WTC11 (cell line): ENCODE measurements at regions not wholly inside any gene's neighbourhood (a gene's known extent, or its start where the extent isn't known, plus 50 kb on each side); places are given as distances from the start of the nearest gene placed in this dataset.

Experiments used
- ATAC-seq: fragments of 200-7000 bp; cut with Tn5 transposase; 2 replicates; pipeline ENCODE4 v1.10.0; 2021; ENCODE audit warnings: mild to moderate bottlenecking, moderate library complexity
- CTCF ChIA-PET: fragments of 300-600 bp; sonication (Branson Sonifier 250); formaldehyde crosslinking; loops from one replicate; lab custom pipeline; 2021; ENCODE audit warnings: antibody characterized with exemption; lab: Charles Lee
- POLR2A ChIA-PET: fragments of 350-600 bp; sonication (Branson Sonifier 250); formaldehyde crosslinking; loops from one replicate; lab custom pipeline; 2021; ENCODE audit warnings: antibody characterized with exemption; lab: Charles Lee
- DNase-seq: peaks from one replicate; pipeline ENCODE4 v3.0.0; 2021; ENCODE audit warnings: low spot score
- H3K27ac Mint-ChIP-seq: 2 replicates; pipeline ENCODE4 v1.8.0; 2021; ENCODE audit warnings: mixed read lengths
- H3K27me3 Mint-ChIP-seq: 2 replicates; pipeline ENCODE4 v1.8.0; 2021; ENCODE audit warnings: low read depth, mild to moderate bottlenecking, moderate library complexity, mixed read lengths
- H3K36me3 Mint-ChIP-seq: 2 replicates; pipeline ENCODE4 v1.8.0; 2021; ENCODE audit warnings: mixed read lengths
- H3K4me1 Mint-ChIP-seq: 2 replicates; pipeline ENCODE4 v1.8.0; 2022; ENCODE audit warnings: mixed read lengths
- H3K4me3 Mint-ChIP-seq: 2 replicates; pipeline ENCODE4 v1.8.0; 2021; ENCODE audit warnings: mild to moderate bottlenecking, moderate library complexity, mixed read lengths
- H3K9me3 Mint-ChIP-seq: 2 replicates; pipeline ENCODE4 v1.8.0; 2021; ENCODE audit warnings: mixed read lengths
- CDX4 ChIP-seq: fragments of 250-450 bp; sonication (Bioruptor Pico); IDR thresholded peaks from 2 replicates; pipeline ENCODE4 v1.9.0; 2021; ENCODE audit warnings: moderate library complexity, mild to moderate bottlenecking, inconsistent platforms, borderline replicate concordance
- EMX1 ChIP-seq: fragments of 250-450 bp; sonication (Bioruptor Pico); IDR thresholded peaks from 2 replicates; pipeline ENCODE4 v1.8.0; 2021; ENCODE audit warnings: mild to moderate bottlenecking
- ERG ChIP-seq: fragments of 250-450 bp; sonication (Bioruptor Pico); IDR thresholded peaks from 2 replicates; pipeline ENCODE4 v1.8.0; 2021; ENCODE audit warnings: mild to moderate bottlenecking
- ETV6 ChIP-seq: sonication (generic); formaldehyde crosslinking; IDR thresholded peaks from 2 replicates; pipeline ENCODE4 v1.8.1; 2022; ENCODE audit warnings: mild to moderate bottlenecking, missing genetic modification reagents
- GRHL2 ChIP-seq: fragments of 250-450 bp; sonication (Bioruptor Pico); IDR thresholded peaks from 2 replicates; pipeline ENCODE4 v1.8.0; 2022; ENCODE audit warnings: mild to moderate bottlenecking, moderate library complexity; ENCODE audit not compliant: insufficient replicate concordance, severe bottlenecking
- JAZF1 ChIP-seq: fragments of 250-450 bp; sonication (Bioruptor Pico); IDR thresholded peaks from 2 replicates; pipeline ENCODE4 v1.9.0; 2021; ENCODE audit warnings: moderate library complexity, mild to moderate bottlenecking, inconsistent platforms
- NR2C2 ChIP-seq: sonication (generic); formaldehyde crosslinking; IDR thresholded peaks from 2 replicates; pipeline ENCODE4 v1.8.0; 2022; ENCODE audit warnings: mild to moderate bottlenecking, missing genetic modification reagents
- PRDM15 ChIP-seq: sonication (generic); formaldehyde crosslinking; IDR thresholded peaks from 2 replicates; pipeline ENCODE4 v1.8.0; 2022; ENCODE audit warnings: missing genetic modification reagents
- PRRX2 ChIP-seq: fragments of 250-450 bp; sonication (Bioruptor Pico); IDR thresholded peaks from 2 replicates; pipeline ENCODE4 v1.8.0; 2021; ENCODE audit warnings: mild to moderate bottlenecking
- SMAD3 ChIP-seq: sonication (generic); formaldehyde crosslinking; IDR thresholded peaks from 2 replicates; pipeline ENCODE4 v1.8.0; 2022; ENCODE audit warnings: missing genetic modification reagents, mild to moderate bottlenecking, borderline replicate concordance
- SMAD4 ChIP-seq: sonication (generic); formaldehyde crosslinking; IDR thresholded peaks from 2 replicates; pipeline ENCODE4 v1.8.0; 2022; ENCODE audit warnings: mild to moderate bottlenecking, missing genetic modification reagents
- TCF7 ChIP-seq: sonication (generic); formaldehyde crosslinking; IDR thresholded peaks from 2 replicates; pipeline ENCODE4 v1.8.0; 2022; ENCODE audit warnings: mild to moderate bottlenecking, low read depth, missing genetic modification reagents, moderate library complexity
- ZNF263 ChIP-seq: sonication (generic); formaldehyde crosslinking; IDR thresholded peaks from 2 replicates; pipeline ENCODE4 v1.8.1; 2022; ENCODE audit warnings: low read depth, mild to moderate bottlenecking, moderate library complexity, missing genetic modification reagents
- ZNF281 ChIP-seq: sonication (generic); formaldehyde crosslinking; IDR thresholded peaks from 2 replicates; pipeline ENCODE4 v1.8.0; 2023; ENCODE audit warnings: mild to moderate bottlenecking, missing genetic modification reagents
- ZNF532 ChIP-seq: fragments of 250-450 bp; sonication (Bioruptor Pico); IDR thresholded peaks from 2 replicates; pipeline ENCODE4 v1.9.0; 2021; ENCODE audit warnings: mild to moderate bottlenecking, borderline replicate concordance

- TF ChIP-seq ERG (CRISPR knock-in tag) (no peak), ZNF532 (CRISPR knock-in tag) (no peak)
These were observed 133.5 kb downstream of the ASB1 start (continued) for GRCh38 chr2:238560234-238560633.

GRCh38 chr2:238561230-238561629 is 134.5 kb downstream of the ASB1 start:
- ChIA-PET CTCF (interaction anchor here (1.9 to 2.1 kb wide), 2 partner anchors 12 to 194 kb away, joined by 8 to 10 read pairs; no protein-coding TSS in a partner anchor), POLR2A (no interaction called here)
- Mint-ChIP-seq H3K9me3 (no peaks in the 10 kb centered on the region), H3K27ac (no peak overlapping the region), H3K4me3 (no peak overlapping the region), H3K36me3 (no peaks in the 10 kb centered on the region), H3K4me1 (no peaks in the 10 kb centered on the region), H3K27me3 (no peaks in the 10 kb centered on the region)
- ATAC-seq (no peak), DNase-seq (no peak)
- TF ChIP-seq SMAD4 (CRISPR knock-in tag), result no peak
- no peak for TF ChIP-seq ZNF281 (CRISPR knock-in tag)
- TF ChIP-seq PRDM15 (CRISPR knock-in tag), result no peak

- H3K4me3 Mint-ChIP-seq, result no peak overlapping the region
- H3K9me3 Mint-ChIP-seq, result no peaks in the 10 kb centered on the region
- ATAC-seq, result no peak; the same call in 1 of the 2 replicates
- no peaks in the 10 kb centered on the region for H3K4me1 Mint-ChIP-seq
- no peaks in the 10 kb centered on the region for H3K36me3 Mint-ChIP-seq
- H3K27ac Mint-ChIP-seq, result no peak overlapping the region
- POLR2A ChIA-PET, result no interaction called here
- DNase-seq, result no peak
- no peak for TF ChIP-seq GRHL2 (CRISPR knock-in tag)
- no peak for TF ChIP-seq CDX4
- TF ChIP-seq JAZF1 (CRISPR knock-in tag), result no peak
- no peak for TF ChIP-seq ETV6 (CRISPR knock-in tag)
- no peak for TF ChIP-seq NR2C2
- TF ChIP-seq TCF7 (CRISPR knock-in tag), result no peak
- TF ChIP-seq ZNF263 (CRISPR knock-in tag), result no peak
- no peak for TF ChIP-seq EMX1 (CRISPR knock-in tag)
- TF ChIP-seq PRRX2 (CRISPR knock-in tag), result no peak
- TF ChIP-seq SMAD3 (CRISPR knock-in tag), result no peak
- no peaks in the 10 kb centered on the region for H3K27me3 Mint-ChIP-seq
- CTCF ChIA-PET, result no interaction called here
These were observed 135.7 kb downstream of the ASB1 start for GRCh38 chr2:238562446-238562845.
